Esophagus squamous epithelium (tissue), 5 donors: ENCODE measurements at regions not wholly inside any gene's neighbourhood (a gene's known extent, or its start where the extent isn't known, plus 50 kb on each side); places are given as distances from the start of the nearest gene placed in this dataset.

ENCODE experiments used
- DNase-seq: peaks from one replicate; lab custom pipeline; 2025; lab: John Stamatoyannopoulos, UW
- H3K27ac ChIP-seq, 4 donors: fragments of 200-600 bp; sonication (generic); one replicate each; pipeline ENCODE4 v1.5.1; 2016 to 2019; ENCODE audit warnings: mild to moderate bottlenecking in 1 of 4
- H3K27me3 ChIP-seq, 4 donors: fragments of 200-600 bp; sonication (generic); 1 replicate in 3 of 4; 2 replicates in 1 of 4; pipeline versions ENCODE4 v1.5.1 to v1.6.0; 2017 to 2021; ENCODE audit warnings: antibody characterized with exemption in 1 of 4
- H3K36me3 ChIP-seq, 3 donors: fragments of 200-600 bp; sonication (generic); one replicate each; pipeline ENCODE4 v1.5.1; 2016 to 2019
- H3K4me1 ChIP-seq, 3 donors: fragments of 200-600 bp; sonication (generic); one replicate each; pipeline ENCODE4 v1.5.1; 2017 to 2019
- H3K4me3 ChIP-seq, 4 donors: fragments of 200-600 bp; sonication (generic); 1 replicate in 3 of 4; 2 replicates in 1 of 4; pipeline ENCODE4 v1.5.1; 2016 to 2019; ENCODE audit warnings: mild to moderate bottlenecking in 2 of 4, moderate library complexity in 1 of 4
- H3K9me3 ChIP-seq, 3 donors: fragments of 200-600 bp; sonication (generic); one replicate each; pipeline ENCODE4 v1.5.1; 2016 to 2019
- POLR2A ChIP-seq, 4 donors: fragments of 450-650 bp; IDR thresholded peaks; one replicate each; pipeline ENCODE4 v1.6.1; 2017; ENCODE audit warnings: antibody characterized with exemption in 4 of 4, mild to moderate bottlenecking in 4 of 4, moderate library complexity in 3 of 4
- WGBS, 2 donors: methylation state at CpG; one replicate each; pipeline ENCODE4 v1.1.5; 2018; 5-methylcytosine and 5-hydroxymethylcytosine counted together
- intact Hi-C: fragments of 100-400 bp; cut with DNase I; formaldehyde crosslinking; loops from one replicate; pipeline ENCODE4 v1.15.0; 2022
- TF ChIP-seq, protein P1 (sequence below), 6 experiments: fragments of 450-650 bp in 4 of 6; fragments of 200-600 bp in 2 of 6; sonication (generic) in 2 of 6; IDR thresholded peaks; one replicate each; pipeline ENCODE4 v1.5.1; 2016 to 2019; ENCODE audit warnings: antibody characterized with exemption in 6 of 6, mild to moderate bottlenecking in 4 of 6, moderate library complexity in 4 of 6
- donor health status: DM: yes; HTN: yes; CAD: no.

GRCh38 chr9:129400001-129400970 lies 220.6 kb downstream of the C9orf50 start:
- Histone ChIP-seq H3K27me3 (no peaks in the 10 kb centered on the region), H3K36me3 (no peaks in the 10 kb centered on the region), H3K4me3 (no peak overlapping the region), H3K9me3 (no peaks in the 10 kb centered on the region), H3K4me1 (peaks cover 9 to 42% (median 27%) of the 10 kb centered on the region in 3 donors), H3K27ac (peak overlapping the region in 3 of 4 donors; percentile 52 to 76 (median 70))
- no peak for DNase-seq
- TF ChIP-seq, protein P1, sequence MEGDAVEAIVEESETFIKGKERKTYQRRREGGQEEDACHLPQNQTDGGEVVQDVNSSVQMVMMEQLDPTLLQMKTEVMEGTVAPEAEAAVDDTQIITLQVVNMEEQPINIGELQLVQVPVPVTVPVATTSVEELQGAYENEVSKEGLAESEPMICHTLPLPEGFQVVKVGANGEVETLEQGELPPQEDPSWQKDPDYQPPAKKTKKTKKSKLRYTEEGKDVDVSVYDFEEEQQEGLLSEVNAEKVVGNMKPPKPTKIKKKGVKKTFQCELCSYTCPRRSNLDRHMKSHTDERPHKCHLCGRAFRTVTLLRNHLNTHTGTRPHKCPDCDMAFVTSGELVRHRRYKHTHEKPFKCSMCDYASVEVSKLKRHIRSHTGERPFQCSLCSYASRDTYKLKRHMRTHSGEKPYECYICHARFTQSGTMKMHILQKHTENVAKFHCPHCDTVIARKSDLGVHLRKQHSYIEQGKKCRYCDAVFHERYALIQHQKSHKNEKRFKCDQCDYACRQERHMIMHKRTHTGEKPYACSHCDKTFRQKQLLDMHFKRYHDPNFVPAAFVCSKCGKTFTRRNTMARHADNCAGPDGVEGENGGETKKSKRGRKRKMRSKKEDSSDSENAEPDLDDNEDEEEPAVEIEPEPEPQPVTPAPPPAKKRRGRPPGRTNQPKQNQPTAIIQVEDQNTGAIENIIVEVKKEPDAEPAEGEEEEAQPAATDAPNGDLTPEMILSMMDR (IDR thresholded peaks at IDR 0.05): no peak
- no peak for TF ChIP-seq POLR2A (IDR thresholded peaks at IDR 0.05)
- intact Hi-C loops: no loop called here
- 81 to 82% methylated on average over 16 to 20 of the region's 44 CpGs for WGBS, 2 donors

DNA sequence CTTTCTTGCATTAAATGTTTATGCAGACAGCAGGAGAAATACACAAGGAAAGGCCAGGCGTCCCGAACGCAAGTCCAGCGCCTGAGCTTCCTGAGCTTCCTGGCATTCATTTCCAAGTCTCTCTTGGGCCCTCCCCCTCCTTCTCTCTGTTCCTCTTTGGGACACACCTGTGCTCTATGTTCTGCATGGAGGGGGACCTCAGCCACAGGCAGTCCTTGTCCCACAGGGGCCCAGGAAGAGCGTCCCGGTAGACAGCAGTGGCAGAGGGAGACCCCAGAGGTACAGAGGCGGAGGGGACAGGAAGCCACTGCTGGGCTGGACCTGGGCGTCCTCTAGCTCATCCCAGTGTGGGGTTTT lies 221.3 kb downstream of the C9orf50 start:
- DNase-seq: no peak
- no peak for TF ChIP-seq POLR2A (IDR thresholded peaks at IDR 0.05)
- TF ChIP-seq, protein P1 (IDR thresholded peaks at IDR 0.05): no peak
- no peaks in the 10 kb centered on the region for H3K36me3 ChIP-seq
- H3K4me3 ChIP-seq: no peak overlapping the region
- H3K9me3 ChIP-seq: no peaks in the 10 kb centered on the region
- intact Hi-C loops: no loop called here
- H3K4me1 ChIP-seq: peaks cover 9 to 35% (median 27%) of the 10 kb centered on the region in 3 donors
- H3K27ac ChIP-seq: no peak overlapping the region
- no peaks in the 10 kb centered on the region for H3K27me3 ChIP-seq
- 42 to 55% methylated on average over 6 to 7 of the region's 8 CpGs for WGBS, 2 donors

GRCh38 chr9:129398961-129399633 lies 221.0 kb upstream of the IER5L start:
- no peak overlapping the region for H3K27ac ChIP-seq
- H3K27me3 ChIP-seq: no peaks in the 10 kb centered on the region
- no peaks in the 10 kb centered on the region for H3K9me3 ChIP-seq
- DNase-seq: no peak
- no peaks in the 10 kb centered on the region for H3K36me3 ChIP-seq
- H3K4me1 ChIP-seq: peaks cover 9 to 30% (median 23%) of the 10 kb centered on the region in 3 donors
- 66% methylated on average over 6 of the region's 21 CpGs; no CpG with 5 or more reads in 1 of the 2 donors for WGBS, 2 donors
- no peak overlapping the region for H3K4me3 ChIP-seq
- intact Hi-C loops: no loop called here
- TF ChIP-seq POLR2A (IDR thresholded peaks at IDR 0.05): no peak
- TF ChIP-seq, protein P1 (IDR thresholded peaks at IDR 0.05): no peak

- 83 to 87% methylated on average over 9 to 11 of the region's 20 CpGs for WGBS, 2 donors
- Histone ChIP-seq H3K27ac (no peak overlapping the region), H3K9me3 (no peaks in the 10 kb centered on the region), H3K4me3 (no peak overlapping the region), H3K36me3 (no peaks in the 10 kb centered on the region), H3K4me1 (peaks cover 9 to 22% (median 16%) of the 10 kb centered on the region in 3 donors), H3K27me3 (no peaks in the 10 kb centered on the region)
- no peak for DNase-seq
- intact Hi-C loops: no loop called here
- TF ChIP-seq, protein P1 (IDR thresholded peaks at IDR 0.05): no peak
- TF ChIP-seq POLR2A (IDR thresholded peaks at IDR 0.05): no peak
Measured at GRCh38 chr9:129398101-129398960, 220.3 kb upstream of the IER5L start.
